Gastrocnemius medialis (tissue), 4 donors: ENCODE measurements at regions not wholly inside any gene's neighbourhood (a gene's known extent, or its start where the extent isn't known, plus 50 kb on each side); places are given as distances from the start of the nearest gene placed in this dataset.

Experiments
- CTCF ChIP-seq, 5 experiments: fragments of 450-650 bp in 3 of 5; fragments of 200-600 bp in 2 of 5; sonication (generic) in 2 of 5; IDR thresholded peaks in 4 of 5; conservative IDR thresholded peaks in 1 of 5; 1 replicate in 4 of 5; 2 replicates in 1 of 5; pipeline ENCODE4 v1.5.1; 2016 to 2019; ENCODE audit warnings: antibody characterized with exemption in 5 of 5, mild to moderate bottlenecking in 3 of 5, moderate library complexity in 3 of 5
- POLR2A ChIP-seq, 2 donors: fragments of 450-650 bp; IDR thresholded peaks; one replicate each; pipeline ENCODE4 v1.6.1; 2017; ENCODE audit warnings: antibody characterized with exemption in 2 of 2, mild to moderate bottlenecking in 2 of 2, moderate library complexity in 2 of 2

- no peak for TF ChIP-seq CTCF (IDR thresholded peaks at IDR 0.05 in 4 of 5, conservative IDR thresholded peaks at IDR 0.05 in 1 of 5)
- TF ChIP-seq POLR2A (IDR thresholded peaks at IDR 0.05) = no peak
Observed at GRCh38 chr10:107215681-107216080, 51.2 kb upstream of the SORCS1 start.
